ENCODE measurements at regions not wholly inside any gene's neighbourhood (a gene's known extent, or its start where the extent isn't known, plus 50 kb on each side); places are given as distances from the start of the nearest gene placed in this dataset.

DNA sequence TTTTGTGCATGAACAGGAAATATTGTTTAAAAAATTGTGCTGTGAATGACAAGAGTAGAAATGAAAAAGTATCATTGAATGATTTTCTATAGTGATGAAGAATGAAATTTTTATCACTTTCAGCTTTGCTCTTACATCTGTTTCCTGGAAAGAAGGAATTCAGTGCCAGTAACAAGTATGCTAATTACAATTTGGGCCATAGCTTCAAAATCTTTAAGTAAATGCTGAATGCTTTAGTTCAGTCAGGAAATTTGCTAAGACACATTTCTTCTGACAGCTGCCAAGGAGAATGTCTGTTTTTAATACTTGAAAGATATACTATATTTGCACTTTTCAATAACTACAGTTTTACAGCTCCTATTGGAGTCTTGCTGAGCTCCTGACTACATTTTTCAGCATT, 203.7 kb upstream of the RSPO3 start:
- TF ChIP-seq, protein P1, sequence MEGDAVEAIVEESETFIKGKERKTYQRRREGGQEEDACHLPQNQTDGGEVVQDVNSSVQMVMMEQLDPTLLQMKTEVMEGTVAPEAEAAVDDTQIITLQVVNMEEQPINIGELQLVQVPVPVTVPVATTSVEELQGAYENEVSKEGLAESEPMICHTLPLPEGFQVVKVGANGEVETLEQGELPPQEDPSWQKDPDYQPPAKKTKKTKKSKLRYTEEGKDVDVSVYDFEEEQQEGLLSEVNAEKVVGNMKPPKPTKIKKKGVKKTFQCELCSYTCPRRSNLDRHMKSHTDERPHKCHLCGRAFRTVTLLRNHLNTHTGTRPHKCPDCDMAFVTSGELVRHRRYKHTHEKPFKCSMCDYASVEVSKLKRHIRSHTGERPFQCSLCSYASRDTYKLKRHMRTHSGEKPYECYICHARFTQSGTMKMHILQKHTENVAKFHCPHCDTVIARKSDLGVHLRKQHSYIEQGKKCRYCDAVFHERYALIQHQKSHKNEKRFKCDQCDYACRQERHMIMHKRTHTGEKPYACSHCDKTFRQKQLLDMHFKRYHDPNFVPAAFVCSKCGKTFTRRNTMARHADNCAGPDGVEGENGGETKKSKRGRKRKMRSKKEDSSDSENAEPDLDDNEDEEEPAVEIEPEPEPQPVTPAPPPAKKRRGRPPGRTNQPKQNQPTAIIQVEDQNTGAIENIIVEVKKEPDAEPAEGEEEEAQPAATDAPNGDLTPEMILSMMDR (IDR thresholded peaks at IDR 0.05): no peak
- TF ChIP-seq POLR2A (IDR thresholded peaks at IDR 0.05): no peak
